K562 (cell line): ENCODE measurements at regions not wholly inside any gene's neighbourhood (a gene's known extent, or its start where the extent isn't known, plus 50 kb on each side); places are given as distances from the start of the nearest gene placed in this dataset.

Experiments used
- ATAC-seq: fragments of 200-7000 bp; cut with Tn5 transposase; 3 replicates; pipeline ENCODE4 v1.9.1; 2020; ENCODE audit warnings: moderate library complexity
- BruUV-seq: library from RNA; stranded (reverse); fragments of 400-500 nt; replicated peaks from 2 replicates; lab custom pipeline; 2021; lab: Mats Ljungman, UMichigan
- CTCF ChIA-PET: fragments of 300-600 bp; formaldehyde crosslinking; extraction: SDS; loops from one replicate; lab custom pipeline; 2021; ENCODE audit warnings: low intra/inter-chr PET ratio; lab: Yijun Ruan, JAX
- POLR2A ChIA-PET: fragments of 300-600, 350-650 bp; sonication (Branson Sonifier 250); formaldehyde crosslinking; extraction: SDS; loops from one replicate; lab custom pipeline; 2021; ENCODE audit warnings: antibody characterized with exemption, inconsistent platforms; lab: Yijun Ruan, JAX
- DNase-seq, 4 experiments: peaks; one replicate each; pipeline versions ENCODE4 v3.0.0 to v3.0.0-alpha.2; 2011 to 2018; ENCODE audit warnings: low spot score in 3 of 4, mixed read lengths in 3 of 4; ENCODE audit errors: extremely low read depth in 1 of 4
- FAIRE-seq: peaks from 2 replicates; lab custom pipeline; 2011; peaks lifted over from hg19 to GRCh38; lab: Jason Lieb, UNC
- H2AFZ ChIP-seq: 2 replicates; pipeline ENCODE4 v1.6.0; 2011; ENCODE audit warnings: low read depth, low read length, control low read depth, inconsistent platforms
- H3K27ac ChIP-seq: fragments of 200-600 bp; 3 replicates; pipeline ENCODE4 v1.8.0; 2011; ENCODE audit warnings: low read depth, mild to moderate bottlenecking, control low read depth, inconsistent platforms, low read length, moderate library complexity, mixed read lengths; ENCODE audit errors: extremely low read depth
- H3K27me3 ChIP-seq, 2 experiments: fragments of 300-600 bp in 1 of 2; 2 replicates in 1 of 2; 3 replicates in 1 of 2; pipeline versions ENCODE4 v1.6.0 to v1.8.0; 2011; ENCODE audit warnings: inconsistent platforms in 2 of 2, low read length in 2 of 2, mild to moderate bottlenecking in 1 of 2, mixed read lengths in 1 of 2, moderate library complexity in 1 of 2; ENCODE audit not compliant: control insufficient read depth in 2 of 2, insufficient read depth in 2 of 2
- H3K36me3 ChIP-seq: fragments of 300-600 bp; 3 replicates; pipeline ENCODE4 v1.8.0; 2011; ENCODE audit warnings: mild to moderate bottlenecking, low read length, inconsistent platforms; ENCODE audit not compliant: control insufficient read depth, insufficient read depth
- H3K4me1 ChIP-seq, 2 experiments: fragments of 200-600 bp in 1 of 2; replicated peaks in 1 of 2; 2 replicates in 1 of 2; 3 replicates in 1 of 2; pipeline versions ENCODE4 v1.5.1 to v1.8.0; 2011; ENCODE audit warnings: inconsistent platforms in 2 of 2, low read length in 2 of 2, mild to moderate bottlenecking in 1 of 2, mixed read lengths in 1 of 2, moderate library complexity in 1 of 2; ENCODE audit not compliant: control insufficient read depth in 2 of 2, insufficient read depth in 2 of 2
- H3K4me2 ChIP-seq: 2 replicates; pipeline ENCODE4 v1.6.1; 2011; ENCODE audit warnings: low read length, control low read depth, inconsistent platforms, mixed read lengths; ENCODE audit not compliant: insufficient read depth
- H3K4me3 ChIP-seq: fragments of 200-600 bp; sonication (generic), shearing (Covaris generic); 2 replicates; pipeline ENCODE4 v1.5.1; 2016; ENCODE audit warnings: control low read depth, inconsistent platforms
- H3K79me2 ChIP-seq: fragments of 200-600 bp; 3 replicates; pipeline ENCODE4 v1.8.0; 2011; ENCODE audit warnings: low read length, inconsistent platforms; ENCODE audit not compliant: control insufficient read depth, insufficient read depth
- H3K9ac ChIP-seq, 2 experiments: 2 replicates each; pipeline versions ENCODE4 v1.6.0 to v1.6.1; 2011; ENCODE audit warnings: low read depth in 2 of 2, low read length in 2 of 2, control low read depth in 1 of 2, inconsistent platforms in 1 of 2, mild to moderate bottlenecking in 1 of 2, mixed read lengths in 1 of 2; ENCODE audit not compliant: insufficient read depth in 1 of 2
- H3K9me1 ChIP-seq: one replicate; pipeline ENCODE4 v1.6.0; 2011; ENCODE audit warnings: inconsistent platforms, mild to moderate bottlenecking, low read length, moderate library complexity; ENCODE audit not compliant: control insufficient read depth, insufficient read depth
- H3K9me3 ChIP-seq: replicated peaks from 2 replicates; pipeline ENCODE4 v1.5.1; 2011; ENCODE audit warnings: low read depth, low read length, inconsistent platforms; ENCODE audit not compliant: control insufficient read depth, insufficient read depth
- H4K20me1 ChIP-seq: replicated peaks from 2 replicates; pipeline ENCODE4 v1.6.1; 2011; ENCODE audit warnings: low read length, inconsistent platforms, mixed read lengths; ENCODE audit not compliant: control insufficient read depth, insufficient read depth
- BACH1 ChIP-seq: fragments of 200-800 bp; sonication (Bioruptor generic); IDR thresholded peaks from 2 replicates; pipeline ENCODE4 v1.6.1; 2016; ENCODE audit warnings: missing genetic modification characterization, missing compliant biosample characterization
- E2F3 ChIP-seq: fragments of 250-450 bp; sonication (Bioruptor Pico); IDR thresholded peaks from 2 replicates; pipeline ENCODE4 v1.4.0; 2020; ENCODE audit warnings: mild to moderate bottlenecking
- ELF2 ChIP-seq: fragments of 250-450 bp; sonication (Bioruptor Pico); IDR thresholded peaks from 2 replicates; pipeline ENCODE4 v1.5.0; 2021; ENCODE audit warnings: mild to moderate bottlenecking
- MAZ ChIP-seq, 2 experiments: fragments of 450-650 bp in 1 of 2; sonication (generic) in 1 of 2; formaldehyde crosslinking; IDR thresholded peaks in 1 of 2; conservative IDR thresholded peaks in 1 of 2; 2 replicates each; pipeline versions ENCODE4 v1.4.0 to v1.5.0; 2020; ENCODE audit warnings: mild to moderate bottlenecking in 1 of 2, missing genetic modification reagents in 1 of 2
- NR1H2 ChIP-seq: sonication (generic); formaldehyde crosslinking; IDR thresholded peaks from 2 replicates; pipeline ENCODE4 v1.4.0; 2020; ENCODE audit warnings: mild to moderate bottlenecking, missing genetic modification reagents
- RBM14 ChIP-seq: fragments of 200-400 bp; formaldehyde crosslinking; IDR thresholded peaks from 2 replicates; pipeline ENCODE4 v1.6.1; 2018; ENCODE audit warnings: low read depth, mild to moderate bottlenecking, low read length, moderate library complexity, borderline replicate concordance; ENCODE audit not compliant: insufficient read depth
- STAT5A ChIP-seq: IDR thresholded peaks from 2 replicates; pipeline ENCODE4 v1.6.1; 2012; ENCODE audit warnings: low read length, inconsistent platforms, borderline replicate concordance
- TBP ChIP-seq: optimal IDR thresholded peaks from 2 replicates; pipeline ENCODE3; 2011; ENCODE audit warnings: low read depth, low read length, improper control_type of control experiment
- ZBTB1 ChIP-seq: sonication (generic); formaldehyde crosslinking; IDR thresholded peaks from 2 replicates; pipeline ENCODE4 v1.8.1; 2023; ENCODE audit warnings: missing genetic modification reagents, low read depth, mild to moderate bottlenecking, borderline replicate concordance
- ZNF165 ChIP-seq: fragments of 250-450 bp; sonication (Bioruptor Pico); IDR thresholded peaks from 2 replicates; pipeline ENCODE4 v1.4.0; 2020; ENCODE audit warnings: borderline replicate concordance
- ZNF217 ChIP-seq: sonication (generic); formaldehyde crosslinking; IDR thresholded peaks from 2 replicates; pipeline ENCODE4 v1.8.0; 2022; ENCODE audit warnings: mild to moderate bottlenecking, missing genetic modification reagents
- WGBS: fragments of 100-300 bp; shearing (Covaris generic); methylation state at CpG from one replicate; pipeline ENCODE4 v1.1.6; 2016; ENCODE audit warnings: low coverage, mixed read lengths; ENCODE audit not compliant: insufficient coverage; ENCODE audit errors: missing lambda C conversion rate; 5-methylcytosine and 5-hydroxymethylcytosine counted together
- in situ Hi-C: fragments of 300-500 bp; cut with MboI; formaldehyde crosslinking; loops from 4 replicates; pipeline ENCODE4 v1.15.0; 2018; ENCODE audit warnings: inconsistent platforms, mixed read lengths
- intact Hi-C: fragments of 100-400 bp; cut with micrococcal nuclease; formaldehyde crosslinking; loops from 2 replicates; pipeline ENCODE4 v1.14.2; 2022
- TF ChIP-seq, protein P1 (sequence below): sonication (generic); formaldehyde crosslinking; IDR thresholded peaks from 2 replicates; pipeline ENCODE4 v1.5.0; 2020; ENCODE audit warnings: missing genetic modification reagents
- TF ChIP-seq, protein P2 (sequence below): IDR thresholded peaks from 2 replicates; pipeline ENCODE4 v1.6.1; 2011; ENCODE audit not compliant: insufficient read length; ENCODE audit errors: extremely low read depth

DNA sequence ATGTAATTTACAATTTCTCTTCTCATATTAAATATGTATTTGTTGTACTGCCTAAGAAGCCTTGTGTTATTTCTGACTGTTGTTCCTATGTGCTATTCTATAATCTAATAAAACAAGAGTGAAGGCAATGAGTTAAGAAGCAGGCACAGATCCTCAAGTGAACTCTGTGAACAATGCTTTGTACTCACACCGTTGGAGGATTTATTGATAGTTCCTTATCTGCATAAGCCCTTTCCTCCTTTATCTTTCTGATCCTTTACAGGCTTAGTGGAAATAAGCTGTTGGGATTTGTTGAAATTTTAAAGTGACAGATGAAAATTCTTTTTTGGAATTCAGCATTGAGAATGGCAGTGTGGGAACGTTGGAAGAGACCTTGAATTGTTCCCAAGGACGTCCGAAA, 329.6 kb upstream of the NPVF start:
- H3K9me1 ChIP-seq = no peaks in the 10 kb centered on the region
- H3K9me3 ChIP-seq = no peaks in the 10 kb centered on the region
- in situ Hi-C loops = no loop called here
- BruUV-seq = no TSS peak
- H3K79me2 ChIP-seq = no peaks in the 10 kb centered on the region
- no peaks in the 10 kb centered on the region for H4K20me1 ChIP-seq
- no peak overlapping the region for H3K27ac ChIP-seq
- H3K4me3 ChIP-seq = no peak overlapping the region
- H3K4me1 ChIP-seq = no peaks in the 10 kb centered on the region
- no peaks in the 10 kb centered on the region for H3K36me3 ChIP-seq
- intact Hi-C loops = no loop called here
- ChIA-PET POLR2A (no interaction called here), CTCF (no interaction called here)
- WGBS = 0% methylated on average over 4 of the region's 4 CpGs
- peaks cover 16 to 51% of the 10 kb centered on the region in 2 experiments for H3K27me3 ChIP-seq
- FAIRE-seq (no peak), ATAC-seq (no peak), DNase-seq (no peak)
- TF ChIP-seq NR1H2 (CRISPR knock-in tag) (no peak), ELF2 (CRISPR knock-in tag) (no peak), MAZ (CRISPR knock-in tag; conservative IDR thresholded peaks at IDR 0.05 in 1 of 2, IDR thresholded peaks at IDR 0.05 in 1 of 2) (no peak), ZNF165 (CRISPR knock-in tag) (no peak), E2F3 (CRISPR knock-in tag) (no peak), TBP (no peak), STAT5A (no peak), RBM14 (no peak), BACH1 (tag) (no peak), ZNF217 (no peak), ZBTB1 (CRISPR knock-in tag) (no peak)
- TF ChIP-seq, protein P1, sequence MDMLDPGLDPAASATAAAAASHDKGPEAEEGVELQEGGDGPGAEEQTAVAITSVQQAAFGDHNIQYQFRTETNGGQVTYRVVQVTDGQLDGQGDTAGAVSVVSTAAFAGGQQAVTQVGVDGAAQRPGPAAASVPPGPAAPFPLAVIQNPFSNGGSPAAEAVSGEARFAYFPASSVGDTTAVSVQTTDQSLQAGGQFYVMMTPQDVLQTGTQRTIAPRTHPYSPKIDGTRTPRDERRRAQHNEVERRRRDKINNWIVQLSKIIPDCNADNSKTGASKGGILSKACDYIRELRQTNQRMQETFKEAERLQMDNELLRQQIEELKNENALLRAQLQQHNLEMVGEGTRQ (CRISPR knock-in tag) = no peak
- TF ChIP-seq, protein P2, sequence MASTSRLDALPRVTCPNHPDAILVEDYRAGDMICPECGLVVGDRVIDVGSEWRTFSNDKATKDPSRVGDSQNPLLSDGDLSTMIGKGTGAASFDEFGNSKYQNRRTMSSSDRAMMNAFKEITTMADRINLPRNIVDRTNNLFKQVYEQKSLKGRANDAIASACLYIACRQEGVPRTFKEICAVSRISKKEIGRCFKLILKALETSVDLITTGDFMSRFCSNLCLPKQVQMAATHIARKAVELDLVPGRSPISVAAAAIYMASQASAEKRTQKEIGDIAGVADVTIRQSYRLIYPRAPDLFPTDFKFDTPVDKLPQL = no peak
- H3K4me2 ChIP-seq = no peak overlapping the region
- no peak overlapping the region for H3K9ac ChIP-seq
- H2AFZ ChIP-seq = no peak overlapping the region
